Anterior cingulate cortex (tissue), 58 donors: ENCODE measurements at regions not wholly inside any gene's neighbourhood (a gene's known extent, or its start where the extent isn't known, plus 50 kb on each side); places are given as distances from the start of the nearest gene placed in this dataset.
"Not testable (repeated sequence)": the region's sequence is repeated elsewhere in the genome, so short reads cannot be mapped to it uniquely, and the experiment has no call there.

ENCODE experiments used
- DNase-seq, 58 donors: peaks; one replicate each; lab custom pipeline; 2025; lab: John Stamatoyannopoulos, UW

DNA sequence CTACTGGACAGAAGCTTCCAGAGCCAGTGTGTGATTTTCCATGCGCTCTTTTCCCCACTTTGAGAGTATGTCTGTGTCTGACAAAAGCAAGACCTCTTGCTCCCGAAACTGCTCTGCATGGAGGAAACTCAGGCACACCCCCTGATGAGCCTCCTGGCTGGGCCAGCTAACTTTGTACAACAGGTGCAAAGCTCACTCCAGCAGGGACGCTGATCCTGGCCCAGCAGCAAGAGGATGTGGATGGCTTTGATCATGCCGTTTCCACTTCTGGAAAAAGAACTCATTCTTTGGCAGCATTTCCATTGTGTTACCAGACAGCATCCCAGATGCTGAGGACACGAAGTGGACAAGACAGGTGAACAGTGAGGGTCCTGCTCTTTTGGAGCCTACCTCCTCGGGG lies 103.1 kb downstream of the TLR5 start:
- DNase-seq = no peak

DNA sequence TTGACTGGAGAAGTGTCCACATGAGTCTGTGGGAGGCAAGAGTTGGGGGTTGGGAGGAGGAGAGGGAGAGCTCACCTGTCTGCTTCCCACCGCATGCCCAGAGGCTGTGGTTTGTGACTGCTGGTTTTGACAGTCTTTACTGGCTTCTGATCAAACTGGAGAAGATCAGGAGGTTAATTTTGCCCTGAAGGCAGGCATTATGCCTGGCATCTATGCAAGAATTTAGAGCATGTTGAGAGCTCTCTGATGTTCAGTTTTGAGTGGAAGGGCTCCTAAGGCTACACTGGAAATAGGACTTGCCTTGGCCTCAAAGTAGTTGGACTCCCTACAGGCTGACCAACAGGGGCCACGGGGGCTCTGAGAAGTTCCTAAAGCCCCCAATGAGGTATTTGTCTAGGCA lies 101.6 kb downstream of the TLR5 start:
- DNase-seq = no peak

GRCh38 chr1:223045164-223045957 lies 97.7 kb downstream of the TLR5 start:
- no peak for DNase-seq

GRCh38 chr1:223046011-223046410 lies 97.0 kb downstream of the TLR5 start:
- no peak for DNase-seq

DNA sequence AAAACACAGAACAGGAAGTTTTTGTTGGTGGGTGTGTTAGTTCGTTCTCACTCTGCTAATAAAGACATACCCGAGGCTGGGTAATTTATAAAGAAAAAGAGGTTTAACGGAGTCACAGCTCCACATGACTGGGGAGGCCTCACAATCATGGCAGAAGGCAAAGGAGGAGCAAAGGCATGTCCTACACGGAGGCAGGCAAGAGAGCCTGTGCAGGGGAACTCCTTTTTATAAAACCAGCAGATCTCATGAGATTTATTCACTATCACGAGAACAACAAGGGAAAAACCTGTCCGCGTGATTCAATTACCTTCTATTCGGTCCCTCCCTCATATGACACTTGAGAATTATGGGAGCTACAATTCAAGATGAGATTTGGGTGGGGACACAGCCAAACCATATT lies 96.6 kb downstream of the TLR5 start:
- not testable (repeated sequence) for DNase-seq

- DNase-seq = no peak
These were observed 95.0 kb downstream of the TLR5 start for GRCh38 chr1:223048026-223048425.

DNA sequence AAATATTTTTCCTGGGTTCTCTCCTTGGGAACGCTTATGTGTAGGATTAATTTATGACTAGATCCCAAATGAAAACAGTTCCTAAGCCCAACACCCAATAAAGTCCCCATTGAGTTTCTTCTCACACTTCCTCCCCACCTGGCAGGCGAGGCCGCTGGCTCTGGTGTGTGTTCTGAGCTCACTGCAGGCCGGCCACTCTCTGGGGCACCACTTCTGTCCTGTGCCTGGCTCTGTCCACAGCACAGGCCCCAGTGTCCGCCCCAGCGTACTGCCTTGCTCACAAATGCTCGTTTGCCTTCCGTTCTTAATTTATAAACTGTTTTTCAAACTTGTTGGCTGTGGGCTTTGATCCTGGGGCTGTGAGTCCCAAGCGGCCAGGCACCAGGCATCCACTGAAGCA lies 90.6 kb downstream of the TLR5 start:
- no peak for DNase-seq

GRCh38 chr1:223052931-223053330 lies 90.1 kb downstream of the TLR5 start:
- DNase-seq = no peak

- DNase-seq = no peak
These were observed 86.2 kb downstream of the TLR5 start for GRCh38 chr1:223056802-223057201.

DNA sequence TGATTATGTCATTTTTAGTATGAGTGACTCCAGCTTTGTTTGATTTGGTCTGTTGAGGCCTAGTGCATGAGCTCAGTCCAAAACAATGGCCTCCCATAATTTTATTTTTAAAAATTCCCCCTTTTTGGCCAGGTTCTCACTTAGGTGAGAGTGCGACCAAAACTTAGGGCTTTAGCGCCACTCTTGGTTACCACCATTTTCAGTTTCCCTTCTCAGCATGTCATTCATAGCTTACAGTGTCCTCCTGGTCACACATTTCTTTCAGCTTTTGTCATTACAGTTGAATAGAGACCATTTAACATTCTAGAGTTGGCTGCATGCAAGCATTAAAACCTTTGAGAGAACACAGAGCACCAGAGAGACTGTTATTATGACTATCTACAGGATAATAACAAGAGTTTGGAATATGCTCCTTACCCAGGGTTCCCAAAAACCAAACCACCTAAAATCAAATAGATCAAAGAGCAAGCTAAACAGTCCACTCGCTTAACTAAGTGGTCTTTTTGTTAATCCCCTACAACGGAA lies 85.4 kb downstream of the TLR5 start:
- no peak for DNase-seq
